ENCODE measurements at regions not wholly inside any gene's neighbourhood (a gene's known extent, or its start where the extent isn't known, plus 50 kb on each side); places are given as distances from the start of the nearest gene placed in this dataset.

GRCh38 chr14:54136894-54137613 is 180.4 kb upstream of the BMP4 start:
- CTCF ChIA-PET = no interaction called here
- Histone ChIP-seq H3K27me3 (ENCODE audit: control insufficient read depth, insufficient read depth, low read length) (no peaks in the 10 kb centered on the region; the same call in 1 of the 2 replicates), H2AFZ (replicated peaks; ENCODE audit: low read length, poor library complexity) (no peak overlapping the region), H3K18ac (ENCODE audit: low read depth, low read length) (no peak overlapping the region), H3K9me1 (ENCODE audit: insufficient read depth, low read length) (no peaks in the 10 kb centered on the region), H2BK20ac (ENCODE audit: low read depth, low read length) (no peak overlapping the region), H3K27ac (ENCODE audit: insufficient read depth, low read length) (no peak overlapping the region), H2AK9ac (replicated peaks; ENCODE audit: low read depth, low read length, poor library complexity) (no peak overlapping the region), H4K20me1 (ENCODE audit: insufficient read depth, low read length) (no peaks in the 10 kb centered on the region), H4K8ac (ENCODE audit: low read depth in 2 of 2, low read length in 2 of 2) (no peak overlapping the region), H3K4me3 (ENCODE audit: insufficient read depth, low read depth, low read length) (no peak overlapping the region), H2AK5ac (ENCODE audit: low read depth, low read length) (no peak overlapping the region), H3K4ac (ENCODE audit: low read depth, low read length) (no peak overlapping the region), H2BK5ac (ENCODE audit: low read depth, low read length, poor library complexity, severe bottlenecking) (no peak overlapping the region), H3K4me2 (ENCODE audit: low read depth, low read length) (no peak overlapping the region), H3K4me1 (ENCODE audit: control insufficient read depth, insufficient read depth, low read length) (peaks cover 2% of the 10 kb centered on the region; the same call in 1 of the 2 replicates), H3K23ac (ENCODE audit: low read depth, low read length) (no peak overlapping the region), H3K9ac (ENCODE audit: low read depth, low read length) (no peak overlapping the region), H3K36me3 (ENCODE audit: control insufficient read depth, insufficient read depth, low read length) (no peaks in the 10 kb centered on the region), H4K5ac (ENCODE audit: low read depth, low read length) (no peak overlapping the region), H3K14ac (replicated peaks; ENCODE audit: low read depth, low read length) (no peak overlapping the region), H3K56ac (ENCODE audit: extremely low read depth, insufficient read depth, low read length) (no peak overlapping the region), H3K79me1 (ENCODE audit: low read depth in 1 of 2, low read length in 2 of 2) (no peaks in the 10 kb centered on the region), H2BK120ac (ENCODE audit: low read depth, low read length) (no peak overlapping the region), H3K9me3 (ENCODE audit: control insufficient read depth, insufficient read depth, low read length) (no peaks in the 10 kb centered on the region), H2BK15ac (ENCODE audit: low read depth, low read length) (no peak overlapping the region), H4K91ac (ENCODE audit: insufficient read depth, low read depth, low read length) (no peak overlapping the region)
- DNase-seq (no peak), ATAC-seq (ENCODE audit: low read depth) (no peak)
- no peak for TF ChIP-seq MAFK (IDR thresholded peaks at IDR 0.05; ENCODE audit: low read depth, low read length)
- TF ChIP-seq, protein P1, sequence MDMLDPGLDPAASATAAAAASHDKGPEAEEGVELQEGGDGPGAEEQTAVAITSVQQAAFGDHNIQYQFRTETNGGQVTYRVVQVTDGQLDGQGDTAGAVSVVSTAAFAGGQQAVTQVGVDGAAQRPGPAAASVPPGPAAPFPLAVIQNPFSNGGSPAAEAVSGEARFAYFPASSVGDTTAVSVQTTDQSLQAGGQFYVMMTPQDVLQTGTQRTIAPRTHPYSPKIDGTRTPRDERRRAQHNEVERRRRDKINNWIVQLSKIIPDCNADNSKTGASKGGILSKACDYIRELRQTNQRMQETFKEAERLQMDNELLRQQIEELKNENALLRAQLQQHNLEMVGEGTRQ (IDR thresholded peaks at IDR 0.05; ENCODE audit: low read depth, low read length) = peak; percentile 49
- no peak for TF ChIP-seq BHLHE40 (IDR thresholded peaks at IDR 0.05; ENCODE audit: low read depth, low read length)
- no peak for TF ChIP-seq MAZ (IDR thresholded peaks at IDR 0.05; ENCODE audit: borderline replicate concordance, low read depth, low read length)
- no peak for TF ChIP-seq ELK1 (IDR thresholded peaks at IDR 0.05; ENCODE audit: borderline replicate concordance, low read depth, low read length)
- POLR2A ChIA-PET (ENCODE audit: unreplicated experiment) = interaction anchor here (0.6 kb wide), 1 partner anchor 371 kb away, joined by 12 read pairs; no protein-coding TSS in a partner anchor
- dilution Hi-C loops (cut with HindIII; ENCODE audit: low sequenced_read_pairs, unreplicated experiment) (no loop called here), in situ Hi-C loops (cut with MboI; ENCODE audit: low sequenced_read_pairs) (no loop called here), intact Hi-C loops (cut with micrococcal nuclease) (no loop called here)
- WGBS, 2 experiments (ENCODE audit: extremely low coverage in 2 of 2, insufficient read length in 1 of 2) = 50% methylated on average over 2 of the region's 6 CpGs; no CpG with 5 or more reads in 1 of the 2 experiments
- no TSS peak for BruUV-seq (replicated peaks)
